Fibroblast of pulmonary artery (primary cell): ENCODE measurements at regions not wholly inside any gene's neighbourhood (a gene's known extent, or its start where the extent isn't known, plus 50 kb on each side); places are given as distances from the start of the nearest gene placed in this dataset.
A peak's percentile ranks its signal among the peaks of the same experiment; 100 is the strongest.

Source experiments
- DNase-seq: peaks from one replicate; pipeline ENCODE4 v3.0.0-alpha.2; 2010; ENCODE audit warnings: low read depth
- H3K4me3 ChIP-seq: replicated peaks from 2 replicates; pipeline ENCODE4 v1.5.1; 2011; ENCODE audit warnings: low read depth, mild to moderate bottlenecking, control low read depth, low read length, moderate library complexity
- CTCF ChIP-seq: IDR thresholded peaks from 2 replicates; pipeline ENCODE4 v1.5.1; 2011; ENCODE audit warnings: mild to moderate bottlenecking, control low read depth, low read length, inconsistent platforms; ENCODE audit errors: missing control alignments

GRCh38 chr5:123835421-123835820, 323.4 kb downstream of the CSNK1G3 start:
- DNase-seq = no peak
- TF ChIP-seq CTCF = no peak
- no peak overlapping the region for H3K4me3 ChIP-seq

GRCh38 chr5:123830575-123830974, 318.6 kb downstream of the CSNK1G3 start:
- no peak for TF ChIP-seq CTCF
- DNase-seq = no peak
- no peak overlapping the region for H3K4me3 ChIP-seq

- H3K4me3 ChIP-seq = no peak overlapping the region
- no peak for TF ChIP-seq CTCF
- DNase-seq = no peak
Measured at GRCh38 chr5:123827811-123828210, 315.8 kb downstream of the CSNK1G3 start.

GRCh38 chr5:123819833-123820232, 307.9 kb downstream of the CSNK1G3 start:
- H3K4me3 ChIP-seq = no peak overlapping the region
- TF ChIP-seq CTCF = no peak
- peak; percentile 30 for DNase-seq

GRCh38 chr5:123819386-123819785, 307.4 kb downstream of the CSNK1G3 start:
- no peak overlapping the region for H3K4me3 ChIP-seq
- no peak for TF ChIP-seq CTCF
- no peak for DNase-seq

GRCh38 chr5:123817267-123817666, 305.3 kb downstream of the CSNK1G3 start:
- no peak overlapping the region for H3K4me3 ChIP-seq
- no peak for DNase-seq
- TF ChIP-seq CTCF = no peak

- TF ChIP-seq CTCF = no peak
- no peak overlapping the region for H3K4me3 ChIP-seq
- DNase-seq = peak; percentile 3
Measured at GRCh38 chr5:123814801-123815470, 303.0 kb downstream of the CSNK1G3 start.
